IMR-90 (cell line): ENCODE measurements at regions not wholly inside any gene's neighbourhood (a gene's known extent, or its start where the extent isn't known, plus 50 kb on each side); places are given as distances from the start of the nearest gene placed in this dataset.

Experiments
- ATAC-seq: fragments of 200-7000 bp; cut with Tn5 transposase; 2 replicates; pipeline ENCODE4 v1.9.1; 2020; ENCODE audit warnings: low read depth, mild to moderate bottlenecking, moderate library complexity
- BruUV-seq: library from RNA; stranded (reverse); fragments of 400-500 nt; replicated peaks from 2 replicates; lab custom pipeline; 2021; lab: Mats Ljungman, UMichigan
- CTCF ChIA-PET: fragments of 300-600 bp; formaldehyde crosslinking; extraction: SDS; loops from one replicate; lab custom pipeline; 2021; ENCODE audit warnings: antibody characterized with exemption; lab: Yijun Ruan, JAX
- POLR2A ChIA-PET: fragments of 300-600 bp; sonication (Branson Sonifier 250); formaldehyde crosslinking; loops from one replicate; lab custom pipeline; 2022; ENCODE audit warnings: antibody characterized with exemption; ENCODE audit not compliant: unreplicated experiment; lab: Charles Lee
- DNase-seq: peaks from one replicate; pipeline ENCODE4 v3.0.0; 2013
- H2AFZ ChIP-seq: replicated peaks from 2 replicates; pipeline ENCODE3; 2013; ENCODE audit warnings: low read length, mild to moderate bottlenecking; ENCODE audit not compliant: poor library complexity
- H2AK5ac ChIP-seq: 2 replicates; pipeline ENCODE4 v1.6.1; 2013; ENCODE audit warnings: low read depth, low read length, inconsistent platforms
- H2AK9ac ChIP-seq: replicated peaks from 2 replicates; pipeline ENCODE3; 2013; ENCODE audit warnings: mild to moderate bottlenecking, low read depth, low read length, moderate library complexity; ENCODE audit not compliant: poor library complexity
- H2BK120ac ChIP-seq: 2 replicates; pipeline ENCODE4 v1.6.1; 2013; ENCODE audit warnings: low read depth, low read length, inconsistent platforms
- H2BK15ac ChIP-seq: 3 replicates; pipeline ENCODE4 v1.6.1; 2013; ENCODE audit warnings: low read depth, low read length, inconsistent platforms
- H2BK20ac ChIP-seq: 2 replicates; pipeline ENCODE4 v1.6.1; 2013; ENCODE audit warnings: low read depth, mild to moderate bottlenecking, inconsistent platforms, low read length, moderate library complexity
- H2BK5ac ChIP-seq: 2 replicates; pipeline ENCODE4 v1.6.1; 2013; ENCODE audit warnings: mild to moderate bottlenecking, low read depth, low read length, inconsistent platforms; ENCODE audit not compliant: poor library complexity, severe bottlenecking
- H3K14ac ChIP-seq: replicated peaks from 2 replicates; pipeline ENCODE4 v1.6.1; 2013; ENCODE audit warnings: low read depth, low read length, inconsistent platforms
- H3K18ac ChIP-seq: 2 replicates; pipeline ENCODE4 v1.6.1; 2013; ENCODE audit warnings: low read depth, low read length, control low read depth
- H3K23ac ChIP-seq: 2 replicates; pipeline ENCODE4 v1.6.1; 2013; ENCODE audit warnings: low read depth, low read length, inconsistent platforms
- H3K27ac ChIP-seq: 2 replicates; pipeline ENCODE4 v1.5.1; 2013; ENCODE audit warnings: mild to moderate bottlenecking, control low read depth, low read length; ENCODE audit not compliant: insufficient read depth
- H3K27me3 ChIP-seq: 2 replicates; pipeline ENCODE4 v1.6.1; 2013; ENCODE audit warnings: low read length; ENCODE audit not compliant: control insufficient read depth, insufficient read depth
- H3K36me3 ChIP-seq: 2 replicates; pipeline ENCODE4 v1.6.1; 2013; ENCODE audit warnings: low read length, mixed read lengths; ENCODE audit not compliant: control insufficient read depth, insufficient read depth
- H3K4ac ChIP-seq: 2 replicates; pipeline ENCODE4 v1.6.1; 2013; ENCODE audit warnings: low read depth, low read length, inconsistent platforms
- H3K4me1 ChIP-seq: 2 replicates; pipeline ENCODE4 v1.6.1; 2013; ENCODE audit warnings: low read length, mixed read lengths; ENCODE audit not compliant: control insufficient read depth, insufficient read depth
- H3K4me2 ChIP-seq: 2 replicates; pipeline ENCODE4 v1.6.1; 2013; ENCODE audit warnings: low read depth, mild to moderate bottlenecking, control low read depth, low read length, moderate library complexity
- H3K4me3 ChIP-seq: 2 replicates; pipeline ENCODE4 v1.5.1; 2013; ENCODE audit warnings: low read depth, mild to moderate bottlenecking, control low read depth, low read length, moderate library complexity; ENCODE audit not compliant: insufficient read depth
- H3K56ac ChIP-seq: 2 replicates; pipeline ENCODE4 v1.6.1; 2013; ENCODE audit warnings: low read length, inconsistent platforms; ENCODE audit not compliant: insufficient read depth; ENCODE audit errors: extremely low read depth
- H3K79me1 ChIP-seq, 2 experiments: 2 replicates each; pipeline ENCODE4 v1.6.1; 2013; ENCODE audit warnings: low read length in 2 of 2, inconsistent platforms in 1 of 2, low read depth in 1 of 2
- H3K9ac ChIP-seq: 2 replicates; pipeline ENCODE4 v1.6.1; 2013; ENCODE audit warnings: low read depth, low read length, control low read depth
- H3K9me1 ChIP-seq: 2 replicates; pipeline ENCODE4 v1.6.1; 2013; ENCODE audit warnings: low read length, inconsistent platforms; ENCODE audit not compliant: insufficient read depth
- H3K9me3 ChIP-seq: 2 replicates; pipeline ENCODE4 v1.6.1; 2013; ENCODE audit warnings: low read length; ENCODE audit not compliant: control insufficient read depth, insufficient read depth
- H4K20me1 ChIP-seq: 2 replicates; pipeline ENCODE4 v1.6.1; 2013; ENCODE audit warnings: low read length, inconsistent platforms; ENCODE audit not compliant: insufficient read depth
- H4K5ac ChIP-seq: 2 replicates; pipeline ENCODE4 v1.6.1; 2013; ENCODE audit warnings: mild to moderate bottlenecking, low read depth, low read length, control low read depth
- H4K8ac ChIP-seq, 2 experiments: 2 replicates each; pipeline ENCODE4 v1.6.1; 2013; ENCODE audit warnings: low read depth in 2 of 2, low read length in 2 of 2, control low read depth in 1 of 2, inconsistent platforms in 1 of 2
- H4K91ac ChIP-seq: 2 replicates; pipeline ENCODE4 v1.6.1; 2013; ENCODE audit warnings: low read depth, low read length, inconsistent platforms; ENCODE audit not compliant: insufficient read depth
- BHLHE40 ChIP-seq: fragments of 150-350 bp; IDR thresholded peaks from 2 replicates; pipeline ENCODE4 v1.6.1; 2016; ENCODE audit warnings: mild to moderate bottlenecking, low read depth, low read length
- CEBPB ChIP-seq: IDR thresholded peaks from 2 replicates; pipeline ENCODE4 v1.6.1; 2012; ENCODE audit warnings: low read depth, low read length, improper control_type of control experiment
- CHD1 ChIP-seq: IDR thresholded peaks from 2 replicates; pipeline ENCODE4 v1.6.1; 2012; ENCODE audit warnings: low read depth, low read length, improper control_type of control experiment
- CTCF ChIP-seq: conservative IDR thresholded peaks from 2 replicates; pipeline ENCODE4 v1.5.1; 2012; ENCODE audit warnings: mild to moderate bottlenecking, low read depth, low read length, improper control_type of control experiment
- ELK1 ChIP-seq: fragments of 150-350 bp; IDR thresholded peaks from 2 replicates; pipeline ENCODE4 v1.6.1; 2016; ENCODE audit warnings: low read depth, mild to moderate bottlenecking, low read length, moderate library complexity, borderline replicate concordance
- FOS ChIP-seq: fragments of 150-350 bp; IDR thresholded peaks from 2 replicates; pipeline ENCODE4 v1.6.1; 2016; ENCODE audit warnings: low read depth, low read length
- MAFK ChIP-seq: IDR thresholded peaks from 2 replicates; pipeline ENCODE4 v1.6.1; 2012; ENCODE audit warnings: low read depth, low read length, improper control_type of control experiment
- MAZ ChIP-seq: IDR thresholded peaks from 2 replicates; pipeline ENCODE4 v1.6.1; 2012; ENCODE audit warnings: low read depth, mild to moderate bottlenecking, low read length, improper control_type of control experiment, moderate library complexity, borderline replicate concordance
- MXI1 ChIP-seq: IDR thresholded peaks from 2 replicates; pipeline ENCODE4 v1.6.1; 2012; ENCODE audit warnings: low read depth, mild to moderate bottlenecking, low read length, moderate library complexity, borderline replicate concordance
- NFE2L2 ChIP-seq: fragments of 150-350 bp; IDR thresholded peaks from 2 replicates; pipeline ENCODE4 v1.6.1; 2016; ENCODE audit warnings: low read depth, mild to moderate bottlenecking, low read length
- POLR2A ChIP-seq: IDR thresholded peaks from 2 replicates; pipeline ENCODE4 v1.6.1; 2012; ENCODE audit warnings: mild to moderate bottlenecking, low read depth, low read length
- RAD21 ChIP-seq: IDR thresholded peaks from 2 replicates; pipeline ENCODE4 v1.6.1; 2012; ENCODE audit warnings: low read length, improper control_type of control experiment
- RCOR1 ChIP-seq: IDR thresholded peaks from 2 replicates; pipeline ENCODE4 v1.6.1; 2012; ENCODE audit warnings: mild to moderate bottlenecking, low read length, improper control_type of control experiment; ENCODE audit not compliant: insufficient replicate concordance
- RFX5 ChIP-seq: IDR thresholded peaks from 2 replicates; pipeline ENCODE4 v1.8.0; 2012; ENCODE audit warnings: low read depth, mild to moderate bottlenecking, low read length, moderate library complexity
- SMC3 ChIP-seq: fragments of 150-350 bp; IDR thresholded peaks from 2 replicates; pipeline ENCODE4 v1.6.1; 2016; ENCODE audit warnings: low read depth, mild to moderate bottlenecking, antibody characterized with exemption, low read length, moderate library complexity
- USF2 ChIP-seq: fragments of 150-350 bp; IDR thresholded peaks from 2 replicates; pipeline ENCODE4 v1.6.1; 2017; ENCODE audit warnings: mild to moderate bottlenecking, antibody characterized with exemption, low read length, low read depth
- WGBS, 2 experiments: methylation state at CpG; one replicate each; pipeline versions ENCODE4 v1.1.5 to v1.1.7; 2013; ENCODE audit warnings: missing lambda C conversion rate in 2 of 2; ENCODE audit not compliant: insufficient read length in 1 of 2; ENCODE audit errors: extremely low coverage in 2 of 2; 5-methylcytosine and 5-hydroxymethylcytosine counted together
- dilution Hi-C: fragments of 300-500 bp; cut with HindIII; formaldehyde crosslinking; loops from one replicate; pipeline ENCODE4 v1.14.3; 2018; ENCODE audit warnings: low sequenced_read_pairs; ENCODE audit not compliant: unreplicated experiment
- in situ Hi-C: fragments of 300-500 bp; cut with MboI; formaldehyde crosslinking; loops from 3 replicates; pipeline ENCODE4 v1.14.3; 2019; ENCODE audit warnings: low sequenced_read_pairs, inconsistent platforms, mixed read lengths
- intact Hi-C: fragments of 100-400 bp; cut with micrococcal nuclease; formaldehyde crosslinking; loops from 2 replicates; pipeline ENCODE4 v1.10.0; 2022

- no peak overlapping the region for H3K56ac ChIP-seq
- H3K4me3 ChIP-seq, result no peak overlapping the region
- H4K20me1 ChIP-seq, result no peaks in the 10 kb centered on the region
- in situ Hi-C loops, result no loop called here
- no peak overlapping the region for H4K91ac ChIP-seq
- no peak overlapping the region for H3K4me2 ChIP-seq
- H2BK5ac ChIP-seq, result no peak overlapping the region
- H3K4ac ChIP-seq, result no peak overlapping the region
- ChIA-PET CTCF (no interaction called here), POLR2A (no interaction called here)
- no peak overlapping the region for H2AFZ ChIP-seq
- dilution Hi-C loops, result no loop called here
- H2AK9ac ChIP-seq, result no peak overlapping the region
- no peak overlapping the region for H3K18ac ChIP-seq
- H3K9me1 ChIP-seq, result no peaks in the 10 kb centered on the region
- H2AK5ac ChIP-seq, result no peak overlapping the region
- no peak overlapping the region for H3K23ac ChIP-seq
- ATAC-seq (no peak), DNase-seq (no peak)
- no peak overlapping the region for H3K27ac ChIP-seq
- no peaks in the 10 kb centered on the region for H3K4me1 ChIP-seq
- no peaks in the 10 kb centered on the region for H3K79me1 ChIP-seq
- 54% methylated on average over 2 of the region's 2 CpGs; no CpG with 5 or more reads in 1 of the 2 experiments for WGBS, 2 experiments
- H4K5ac ChIP-seq, result no peak overlapping the region
- intact Hi-C loops, result no loop called here
- H3K9me3 ChIP-seq, result no peaks in the 10 kb centered on the region
- no peak overlapping the region for H2BK20ac ChIP-seq
- H3K14ac ChIP-seq, result no peak overlapping the region
- no peak overlapping the region for H2BK15ac ChIP-seq
- no peak overlapping the region for H3K9ac ChIP-seq
- BruUV-seq, result no TSS peak
- no peaks in the 10 kb centered on the region for H3K36me3 ChIP-seq
- H3K27me3 ChIP-seq, result no peaks in the 10 kb centered on the region; the same call in 1 of the 2 replicates
- no peak overlapping the region for H2BK120ac ChIP-seq
- H4K8ac ChIP-seq, result no peak overlapping the region
- TF ChIP-seq POLR2A (no peak), RCOR1 (no peak), RFX5 (no peak), SMC3 (no peak), FOS (no peak), MAZ (no peak), ELK1 (no peak), USF2 (no peak), MXI1 (no peak), BHLHE40 (no peak), CEBPB (no peak), CTCF (no peak), MAFK (no peak), NFE2L2 (no peak), CHD1 (no peak), RAD21 (no peak)
Observed at GRCh38 chr19:29016353-29016752, 196.6 kb downstream of the UQCRFS1 start.
